ENCODE measurements at regions not wholly inside any gene's neighbourhood (a gene's known extent, or its start where the extent isn't known, plus 50 kb on each side); places are given as distances from the start of the nearest gene placed in this dataset.

GRCh38 chr14:38047195-38047902 lies 160.4 kb upstream of the SSTR1 start:
- no peaks in the 10 kb centered on the region for H3K4me1 Mint-ChIP-seq
- 100% methylated on average over 1 of the region's 2 CpGs for WGBS (ENCODE audit: insufficient coverage)
- no peak overlapping the region for H3K27ac Mint-ChIP-seq
- Histone ChIP-seq H2AFZ (ENCODE audit: insufficient read depth, low read depth, low read length, poor library complexity, severe bottlenecking) (no peak overlapping the region), H3K4me3 (replicated peaks in 1 of 3; ENCODE audit: low read depth in 2 of 3, low read length in 3 of 3) (no peak overlapping the region), H3K9ac (ENCODE audit: insufficient read depth, low read length, poor library complexity, severe bottlenecking) (no peak overlapping the region), H3K36me3 (replicated peaks in 1 of 2; ENCODE audit: control insufficient read depth in 1 of 2, insufficient read depth in 2 of 2, low read length in 2 of 2) (no peaks in the 10 kb centered on the region), H3K27me3 (ENCODE audit: control insufficient read depth in 2 of 2, insufficient read depth in 2 of 2, low read length in 2 of 2) (no peaks in the 10 kb centered on the region), H3K79me2 (ENCODE audit: insufficient read depth, low read length) (no peaks in the 10 kb centered on the region), H4K20me1 (ENCODE audit: insufficient read depth, low read length) (no peaks in the 10 kb centered on the region), H3K4me1 (ENCODE audit: control insufficient read depth in 1 of 2, insufficient read depth in 2 of 2, low read length in 2 of 2) (no peaks in the 10 kb centered on the region), H3K27ac (ENCODE audit: low read depth in 1 of 2, low read length in 2 of 2) (no peak overlapping the region), H3K4me2 (replicated peaks; ENCODE audit: extremely low read depth, low read length, poor library complexity, severe bottlenecking) (no peak overlapping the region), H3K9me3 (replicated peaks in 1 of 2; ENCODE audit: control insufficient read depth in 1 of 2, insufficient read depth in 1 of 2, low read length in 2 of 2) (no peaks in the 10 kb centered on the region)
- H3K36me3 Mint-ChIP-seq = no peaks in the 10 kb centered on the region
- DNase-seq = no peak
- TF ChIP-seq CTCF (IDR thresholded peaks at IDR 0.05) = no peak
- peaks cover 0 to 1% (median 0%) of the 10 kb centered on the region in 3 donors for H3K27me3 Mint-ChIP-seq (ENCODE audit: low read depth in 3 of 3)
- peaks cover 0 to 8% (median 2%) of the 10 kb centered on the region in 7 donors for H3K9me3 Mint-ChIP-seq
- H3K4me3 Mint-ChIP-seq = no peak overlapping the region
- intact Hi-C loops (cut with micrococcal nuclease) = no loop called here

DNA sequence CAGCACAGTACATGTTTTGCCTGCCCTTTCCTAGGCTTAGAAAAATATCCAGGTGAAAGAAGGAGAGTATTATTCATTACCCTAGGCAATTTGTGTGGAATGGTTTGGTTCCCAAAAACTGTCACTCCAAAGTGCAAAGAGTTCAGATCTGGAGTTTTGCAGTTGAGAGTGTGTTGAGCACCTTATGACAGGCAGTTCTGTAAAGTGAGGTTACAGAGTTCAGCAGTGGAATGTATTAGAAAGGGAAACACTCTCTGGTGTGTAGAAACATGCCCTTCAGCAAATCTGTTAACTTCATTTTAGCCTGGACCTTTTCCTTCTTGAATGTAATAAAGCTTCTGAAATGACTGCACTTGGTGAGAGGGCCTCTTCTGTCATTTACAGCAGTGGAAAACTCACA lies 154.0 kb upstream of the SSTR1 start:
- no peak overlapping the region for H3K27ac Mint-ChIP-seq
- no peak overlapping the region for H3K27ac ChIP-seq (ENCODE audit: low read depth in 1 of 2, low read length in 2 of 2)
- H3K4me1 ChIP-seq (ENCODE audit: control insufficient read depth in 1 of 2, insufficient read depth in 2 of 2, low read length in 2 of 2) = no peaks in the 10 kb centered on the region
- H3K36me3 Mint-ChIP-seq = no peaks in the 10 kb centered on the region
- no peaks in the 10 kb centered on the region for H3K36me3 ChIP-seq (replicated peaks in 1 of 2; ENCODE audit: control insufficient read depth in 1 of 2, insufficient read depth in 2 of 2, low read length in 2 of 2)
- H3K9me3 Mint-ChIP-seq = peaks cover 0 to 2% (median 1%) of the 10 kb centered on the region in 7 donors
- TF ChIP-seq CTCF (IDR thresholded peaks at IDR 0.05) = no peak
- no peak overlapping the region for H3K4me3 Mint-ChIP-seq
- no peaks in the 10 kb centered on the region for H3K9me3 ChIP-seq (replicated peaks in 1 of 2; ENCODE audit: control insufficient read depth in 1 of 2, insufficient read depth in 1 of 2, low read length in 2 of 2)
- H3K79me2 ChIP-seq (ENCODE audit: insufficient read depth, low read length) = no peaks in the 10 kb centered on the region
- no peak overlapping the region for H3K4me2 ChIP-seq (replicated peaks; ENCODE audit: extremely low read depth, low read length, poor library complexity, severe bottlenecking)
- intact Hi-C loops (cut with micrococcal nuclease) = no loop called here
- peaks cover 4% of the 10 kb centered on the region for H3K4me1 Mint-ChIP-seq
- no peak overlapping the region for H2AFZ ChIP-seq (ENCODE audit: insufficient read depth, low read depth, low read length, poor library complexity, severe bottlenecking)
- peaks cover 0 to 1% (median 0%) of the 10 kb centered on the region in 3 donors for H3K27me3 Mint-ChIP-seq (ENCODE audit: low read depth in 3 of 3)
- no peaks in the 10 kb centered on the region for H3K27me3 ChIP-seq (ENCODE audit: control insufficient read depth in 2 of 2, insufficient read depth in 2 of 2, low read length in 2 of 2)
- no peak overlapping the region for H3K4me3 ChIP-seq (replicated peaks in 1 of 3; ENCODE audit: low read depth in 2 of 3, low read length in 3 of 3)
- H4K20me1 ChIP-seq (ENCODE audit: insufficient read depth, low read length) = no peaks in the 10 kb centered on the region
- H3K9ac ChIP-seq (ENCODE audit: insufficient read depth, low read length, poor library complexity, severe bottlenecking) = no peak overlapping the region
- no peak for DNase-seq

Measured in CD14-positive monocyte (primary cell).